GM12873 (cell line): ENCODE measurements at regions not wholly inside any gene's neighbourhood (a gene's known extent, or its start where the extent isn't known, plus 50 kb on each side); places are given as distances from the start of the nearest gene placed in this dataset.

Experiments
- CTCF ChIP-seq: IDR thresholded peaks from 2 replicates; pipeline ENCODE4 v1.5.1; 2012; ENCODE audit warnings: low read depth, mild to moderate bottlenecking, moderate library complexity, low read length, control low read depth; ENCODE audit not compliant: insufficient read depth; ENCODE audit errors: missing control alignments

- TF ChIP-seq CTCF = no peak
Observed at GRCh38 chrX:69083361-69083760, 81.9 kb downstream of the PJA1 start.

DNA sequence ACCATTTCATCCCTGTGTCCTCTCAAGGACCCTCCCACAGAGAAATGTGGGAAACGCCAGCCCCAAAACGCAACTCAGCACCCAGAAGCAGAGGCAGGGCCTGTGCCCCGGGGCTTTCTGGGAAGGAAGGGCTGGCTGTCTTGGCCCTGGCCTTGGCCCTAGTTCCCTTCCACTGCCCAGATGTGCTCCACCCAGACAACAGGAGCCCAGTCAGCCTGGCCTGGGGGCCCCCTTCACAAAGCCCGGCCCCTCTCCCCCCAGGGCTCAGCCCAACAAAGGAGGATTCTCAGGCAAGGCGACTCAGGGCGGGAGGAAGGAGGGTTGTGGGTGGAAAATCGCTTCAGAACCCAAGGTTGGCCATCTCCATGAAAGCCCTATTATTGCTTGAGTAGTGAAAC lies 82.5 kb downstream of the PJA1 start:
- no peak for TF ChIP-seq CTCF

GRCh38 chrX:69082055-69082752 lies 83.0 kb downstream of the PJA1 start:
- no peak for TF ChIP-seq CTCF

DNA sequence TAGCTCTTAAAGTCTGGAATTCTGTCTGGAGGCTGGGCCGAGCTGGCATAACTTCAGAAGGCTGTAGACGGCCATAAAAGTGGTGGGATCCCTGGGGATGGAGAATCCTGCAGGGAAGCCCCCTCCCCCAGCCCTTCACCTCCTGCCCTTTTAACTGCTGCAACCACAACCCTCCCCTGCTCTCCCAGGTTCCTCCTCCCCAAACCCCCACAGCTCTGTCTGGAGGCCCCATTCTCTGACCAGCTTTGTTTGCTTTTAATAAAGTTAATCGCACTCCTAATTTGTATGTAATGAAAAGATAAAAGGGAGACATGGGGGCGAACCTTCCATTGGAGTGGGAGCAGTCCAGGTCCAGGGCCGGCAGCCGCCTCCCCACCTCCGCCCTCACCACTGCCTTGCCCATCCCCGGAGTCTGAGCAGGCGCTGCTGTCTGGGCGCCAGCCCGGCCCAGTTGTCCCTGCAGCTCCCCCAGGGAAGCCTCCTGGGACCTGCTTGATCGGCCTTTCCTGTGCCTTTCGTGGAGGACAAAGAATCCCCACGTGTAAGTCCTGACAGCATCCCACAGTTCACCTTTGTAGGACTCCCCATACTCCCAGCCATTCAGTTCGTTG lies 84.3 kb downstream of the PJA1 start:
- TF ChIP-seq CTCF = no peak

- no peak for TF ChIP-seq CTCF
Observed at GRCh38 chrX:69079268-69079667, 86.0 kb downstream of the PJA1 start.

- TF ChIP-seq CTCF = no peak
Observed at GRCh38 chrX:69077895-69078455, 87.3 kb downstream of the PJA1 start.

DNA sequence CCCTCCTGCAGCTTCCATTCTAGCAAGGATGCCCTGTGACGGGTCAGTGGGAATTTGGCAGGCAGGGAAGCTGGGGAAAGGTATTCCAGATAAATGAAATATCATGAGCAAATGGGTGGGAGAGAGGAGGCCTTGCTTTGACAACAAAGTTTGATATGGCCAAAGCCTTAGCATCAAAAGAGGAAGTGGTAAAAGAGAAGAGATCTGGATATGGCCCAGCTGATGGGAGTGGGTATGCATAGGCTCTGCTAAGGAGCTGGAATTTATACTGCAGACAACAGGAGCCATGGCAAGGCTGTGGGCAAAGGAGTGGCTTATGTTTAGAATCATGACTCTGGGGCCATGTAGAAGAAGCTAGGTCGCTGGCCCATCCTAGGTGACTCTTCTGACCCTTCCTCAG lies 89.2 kb downstream of the PJA1 start:
- TF ChIP-seq CTCF = no peak
